ENCODE measurements at regions not wholly inside any gene's neighbourhood (a gene's known extent, or its start where the extent isn't known, plus 50 kb on each side); places are given as distances from the start of the nearest gene placed in this dataset.
"Not testable (repeated sequence)": the region's sequence is repeated elsewhere in the genome, so short reads cannot be mapped to it uniquely, and the experiment has no call there.

DNA sequence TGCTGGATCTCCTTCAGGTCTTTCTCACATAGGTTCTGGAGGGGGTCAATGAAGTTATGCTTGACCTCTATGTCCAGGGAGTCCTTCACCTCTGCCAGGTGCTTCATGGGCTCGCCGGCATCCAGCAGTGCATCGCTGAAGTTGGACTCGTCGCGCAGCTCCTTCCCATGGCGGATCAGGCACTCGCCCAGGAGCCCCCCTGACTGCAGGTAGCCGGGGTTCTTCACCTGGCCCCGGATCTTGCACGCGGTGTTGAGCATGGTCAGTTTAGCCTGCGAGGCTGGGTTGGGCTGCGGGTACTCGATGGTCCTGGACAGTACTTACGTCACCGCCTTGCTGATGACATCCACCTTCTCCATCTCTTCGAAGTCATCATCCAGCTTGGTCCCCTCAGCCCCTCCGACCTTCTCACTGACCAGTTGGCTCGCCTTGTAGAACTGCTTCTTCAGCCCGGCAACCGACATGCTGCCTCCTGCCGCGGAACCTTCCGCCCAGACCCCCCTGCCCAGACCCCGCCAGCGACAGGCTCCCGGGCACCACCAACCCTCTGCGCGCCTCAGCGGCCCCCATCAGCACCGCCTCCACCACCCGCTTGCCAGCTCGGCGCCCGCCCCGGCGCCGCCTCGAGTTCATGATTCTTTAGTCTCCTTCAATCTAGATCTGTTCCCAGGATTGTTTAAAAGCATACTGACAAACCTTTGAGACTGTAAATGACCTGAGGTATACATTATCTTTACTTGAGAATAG lies 99.8 kb downstream of the KPNA2 start:
- no peak for DNase-seq (ENCODE audit: low read depth in 2 of 2)

DNA sequence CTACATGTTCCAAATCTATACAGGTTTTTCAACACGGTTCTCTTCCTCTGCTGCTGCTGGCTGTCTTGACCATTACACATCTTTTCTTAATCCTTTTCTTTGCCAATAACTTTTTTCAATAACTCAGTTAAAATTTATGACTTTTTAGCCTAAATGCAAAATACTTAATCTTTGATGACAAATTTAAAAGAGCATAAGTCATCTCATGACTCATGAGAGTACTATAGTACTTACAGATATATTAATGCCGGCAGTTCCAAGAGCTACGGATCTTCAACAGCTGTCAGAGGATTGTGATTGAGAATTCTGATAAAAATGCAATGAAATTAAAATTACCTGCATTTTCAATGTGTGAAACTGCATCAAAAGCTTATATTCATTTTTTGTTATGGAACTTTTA lies 105.5 kb downstream of the KPNA2 start:
- no peak for DNase-seq (ENCODE audit: low read depth in 2 of 2)

DNA sequence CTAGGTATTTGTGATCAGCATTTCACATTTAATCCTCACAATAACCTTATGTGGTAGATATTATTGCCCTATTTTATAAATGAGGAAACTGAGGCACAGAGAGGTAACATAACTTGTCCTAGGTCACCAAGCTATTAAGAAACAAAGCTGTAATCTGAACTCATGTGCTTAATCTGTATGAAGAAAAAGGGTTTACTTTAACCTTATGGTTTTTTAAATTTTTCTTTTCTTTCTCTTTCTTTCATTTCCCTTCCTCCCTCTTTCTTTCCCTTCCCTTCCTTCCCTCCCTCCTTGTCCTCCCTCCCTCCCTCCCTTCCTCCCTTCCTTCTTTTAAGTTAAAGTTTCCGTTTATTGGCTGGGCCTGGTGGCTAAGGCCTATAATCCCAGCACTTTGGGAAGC lies 105.2 kb upstream of the AMZ2 start:
- DNase-seq (ENCODE audit: low read depth in 2 of 2) = no peak

DNA sequence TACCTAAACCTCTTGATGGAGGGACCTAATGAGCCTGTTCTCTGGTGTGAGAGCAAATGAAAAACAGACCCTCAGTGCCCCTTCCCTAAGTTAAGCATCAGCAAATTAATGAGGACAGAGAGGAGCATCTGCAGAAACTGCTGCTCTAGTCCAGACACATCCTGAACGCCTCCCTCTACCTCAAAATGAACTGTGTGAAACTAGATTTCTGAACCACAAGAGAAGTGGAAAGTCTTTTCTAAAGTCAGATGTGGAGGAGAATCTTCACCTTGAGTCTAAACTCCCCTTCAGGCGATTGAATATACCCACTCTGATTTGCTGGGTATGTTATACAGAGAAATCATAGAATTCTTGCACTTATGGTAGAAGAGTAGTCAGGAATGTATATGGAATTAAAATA lies 104.4 kb upstream of the AMZ2 start:
- DNase-seq (ENCODE audit: low read depth in 2 of 2) = no peak

DNA sequence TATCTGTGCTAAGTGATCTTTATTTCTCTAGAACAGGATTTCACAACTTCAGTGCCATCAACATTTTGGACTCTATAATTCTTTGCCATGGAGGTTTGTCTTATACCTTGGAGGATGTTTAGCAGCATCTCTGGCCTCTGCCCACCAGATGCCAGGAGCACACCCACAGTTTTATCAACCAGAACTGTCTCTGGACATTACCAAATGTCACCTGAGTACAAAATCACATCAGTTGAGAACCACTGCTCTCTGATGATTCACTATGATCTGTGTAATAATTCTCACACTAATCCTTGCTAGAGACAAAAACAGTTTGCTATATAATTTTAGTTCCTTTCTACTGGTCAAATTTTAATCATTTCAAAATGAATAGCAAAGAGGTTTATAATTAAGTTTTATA lies 102.8 kb upstream of the AMZ2 start:
- no peak for DNase-seq (ENCODE audit: low read depth in 2 of 2)

DNA sequence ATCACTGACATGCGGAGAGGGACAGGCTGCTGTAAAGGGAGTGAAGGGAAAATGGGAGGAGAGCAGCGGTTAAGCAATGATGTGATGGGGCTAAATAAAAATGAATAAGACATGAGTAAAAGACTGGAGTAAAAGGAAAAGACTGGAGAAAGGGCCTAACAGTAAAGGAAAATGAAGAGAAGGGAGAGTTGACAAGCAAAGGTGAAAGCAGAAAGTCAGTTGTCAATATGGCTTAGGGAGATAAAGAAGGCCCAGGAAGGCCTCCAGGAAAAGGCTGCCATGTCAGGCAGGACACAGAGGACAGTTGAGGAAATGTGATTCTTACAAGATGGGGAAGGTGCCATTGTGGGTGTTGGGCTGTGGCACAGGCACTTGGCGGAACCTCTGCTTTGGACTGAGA lies 98.9 kb upstream of the AMZ2 start:
- no peak for DNase-seq (ENCODE audit: low read depth in 2 of 2)

DNA sequence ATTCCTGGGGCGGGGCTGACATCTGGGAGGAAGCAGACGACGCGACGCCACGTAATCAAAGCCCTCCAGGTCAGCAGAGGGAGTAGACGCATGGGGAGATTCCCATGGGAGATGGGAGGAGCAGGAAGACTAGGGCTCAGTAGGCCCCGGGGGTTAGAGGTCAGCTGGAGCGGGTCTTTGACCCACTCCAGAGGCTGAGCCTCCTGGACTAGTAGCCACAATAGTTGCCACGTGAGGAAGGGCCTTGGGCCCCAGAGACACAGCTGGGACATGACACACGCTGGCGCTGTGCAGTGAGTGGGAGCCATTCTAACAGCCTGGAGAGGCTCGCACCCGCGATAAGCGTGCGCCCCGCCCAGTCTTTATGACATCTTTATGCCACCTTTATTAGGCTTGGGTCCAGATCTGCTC lies 95.7 kb upstream of the AMZ2 start:
- DNase-seq (ENCODE audit: low read depth in 2 of 2) = no peak

DNA sequence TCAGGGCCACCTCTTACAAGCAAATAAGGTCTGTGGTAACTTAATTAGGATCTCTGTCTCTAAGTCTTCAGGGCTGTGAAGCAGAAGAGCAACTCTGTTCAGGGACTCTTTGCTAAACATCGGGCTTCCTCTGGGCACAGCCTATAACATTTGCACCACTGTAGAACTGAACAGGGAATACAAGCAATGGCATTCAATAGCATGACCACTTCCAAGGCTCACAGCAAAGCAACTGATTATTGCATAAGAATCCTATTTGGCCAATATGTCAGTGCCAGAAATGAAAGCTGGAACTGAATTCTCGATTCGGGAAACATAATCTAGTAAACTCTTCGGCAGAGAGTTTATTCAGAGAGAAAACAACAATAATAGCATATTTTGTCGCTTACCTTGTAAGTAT lies 92.2 kb upstream of the AMZ2 start:
- no peak for DNase-seq (ENCODE audit: low read depth in 2 of 2)

DNA sequence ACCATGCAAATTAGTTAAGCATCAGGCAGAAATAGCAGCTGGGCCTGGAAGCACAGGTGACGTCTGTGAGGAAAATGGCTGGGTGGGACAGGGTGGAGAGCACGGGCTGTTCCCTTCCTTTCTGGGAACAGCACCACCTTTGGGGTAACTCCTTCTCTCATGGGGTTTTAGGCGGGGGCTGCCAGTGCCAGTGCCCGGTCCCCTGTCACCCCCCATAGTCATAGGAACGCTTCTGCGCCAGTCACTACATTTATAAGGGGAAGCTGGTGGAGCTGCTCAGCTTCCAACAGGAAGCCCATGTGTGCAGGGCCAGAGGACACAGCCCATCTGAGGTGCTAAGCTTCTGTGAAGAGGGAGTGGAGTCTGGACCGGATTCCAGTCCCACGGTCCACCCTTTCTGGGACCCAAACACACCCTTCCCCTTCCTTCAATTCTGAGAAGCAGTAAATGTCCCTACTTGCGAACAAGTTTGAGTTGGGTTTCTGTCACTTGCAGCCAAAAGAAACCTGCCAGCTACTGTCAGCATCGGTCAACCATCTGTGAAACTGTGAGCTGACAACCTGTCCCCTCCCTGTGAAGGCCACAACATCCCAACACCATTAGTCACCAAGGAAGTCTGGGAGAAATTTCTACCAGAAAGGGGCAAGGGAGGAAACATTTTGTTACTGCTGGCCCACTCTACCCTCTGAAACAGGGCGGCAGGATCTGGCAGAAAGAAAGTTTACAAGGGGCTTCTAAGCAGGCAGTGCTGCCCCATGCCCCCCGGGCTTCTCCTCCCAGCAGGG lies 86.0 kb upstream of the AMZ2 start:
- peak in 1 of 2 donors; percentile 5 for DNase-seq (ENCODE audit: low read depth in 2 of 2)

DNA sequence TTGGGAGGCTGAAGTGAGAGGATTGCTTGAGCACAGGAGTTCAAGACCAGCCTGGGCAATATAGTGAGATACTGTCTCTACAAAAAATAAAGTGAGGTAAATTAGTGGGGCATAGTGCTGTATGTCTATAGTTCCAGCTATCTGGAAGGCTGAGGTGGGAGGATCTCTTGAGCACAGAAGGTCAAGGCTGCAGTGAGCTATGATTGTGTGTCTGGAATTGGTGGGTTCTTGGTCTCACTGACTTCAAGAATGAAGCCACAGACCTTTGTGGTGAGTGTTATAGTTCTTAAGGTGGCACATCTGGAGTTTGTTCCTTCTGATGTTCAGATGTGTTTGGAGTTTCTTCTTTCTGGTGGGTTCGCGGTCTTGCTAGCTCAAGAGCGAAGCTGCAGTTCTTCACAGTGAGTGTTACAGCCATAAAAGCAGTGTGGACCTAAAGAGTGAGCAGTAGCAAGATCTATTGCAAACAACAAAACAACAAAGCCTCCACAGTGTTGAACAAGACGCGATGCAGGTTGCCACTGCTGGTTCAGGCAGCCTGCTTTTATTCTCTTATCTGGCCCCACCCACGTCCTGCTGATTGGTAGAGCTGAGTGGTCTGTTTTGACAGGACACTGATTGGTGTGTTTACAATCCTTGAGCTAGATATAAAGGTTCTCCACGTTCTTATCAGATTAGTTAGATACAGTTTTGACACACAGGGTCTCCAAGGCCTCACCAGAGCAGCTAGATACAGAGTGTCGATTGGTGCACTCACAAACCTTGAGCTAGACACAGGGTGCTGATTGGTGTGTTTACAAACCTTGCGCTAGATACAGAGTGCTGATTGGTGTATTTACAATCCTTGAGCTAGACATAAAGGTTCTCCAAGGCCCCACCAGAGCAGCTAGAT lies 79.3 kb upstream of the AMZ2 start:
- DNase-seq (ENCODE audit: low read depth in 2 of 2) = not testable (repeated sequence)

DNA sequence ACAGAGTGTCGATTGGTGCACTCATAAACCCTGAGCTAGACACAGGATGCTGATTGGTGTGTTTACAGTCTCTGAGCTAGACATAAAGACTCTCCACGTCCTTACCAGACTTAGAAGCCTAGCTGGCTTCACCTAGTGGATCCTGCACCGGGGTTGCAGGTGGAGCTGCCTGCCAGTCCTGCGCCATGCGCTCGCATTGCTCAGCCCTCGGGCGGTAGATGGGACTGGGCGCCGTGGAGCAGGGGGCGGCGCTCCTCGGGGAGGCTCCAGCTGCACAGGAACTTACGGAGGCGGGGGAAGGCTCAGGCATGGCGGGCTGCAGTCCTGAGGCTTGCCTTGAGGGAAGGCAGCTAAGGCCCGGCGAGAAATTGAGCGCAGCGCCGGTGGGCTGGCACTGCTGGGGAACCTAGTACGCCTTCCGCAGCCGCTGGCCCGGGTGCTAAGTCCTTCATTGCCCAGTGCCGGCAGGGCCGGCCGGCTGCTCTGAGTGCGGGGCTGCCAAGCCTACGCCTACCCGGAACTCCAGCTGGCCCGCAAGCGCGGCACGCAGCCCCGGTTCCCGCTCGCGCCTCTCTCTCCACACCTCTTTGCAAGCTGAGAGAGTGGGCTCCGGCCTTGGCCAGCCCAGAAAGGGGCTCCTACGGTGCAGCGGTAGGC lies 78.5 kb upstream of the AMZ2 start:
- not testable (repeated sequence) for DNase-seq (ENCODE audit: low read depth in 2 of 2)

DNA sequence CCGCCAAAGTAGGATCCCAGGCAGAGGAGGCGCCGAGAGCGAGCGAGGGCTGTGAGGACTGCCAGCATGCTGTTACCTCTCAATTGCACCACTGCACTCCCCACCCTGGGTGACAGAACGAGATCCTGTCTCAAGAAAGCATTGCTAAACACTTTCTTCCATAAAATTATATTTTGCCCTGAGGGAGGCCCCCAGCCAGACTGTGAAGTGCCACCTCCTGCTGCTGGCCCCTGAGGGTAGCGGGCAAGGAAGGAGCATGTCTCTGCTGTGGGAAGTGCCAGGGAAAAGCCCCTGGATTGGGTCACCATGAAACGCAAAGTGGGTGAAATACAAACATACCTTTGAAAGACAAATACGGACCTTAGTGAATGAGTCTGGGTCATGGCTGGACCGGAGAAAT lies 78.0 kb upstream of the AMZ2 start:
- no peak for DNase-seq (ENCODE audit: low read depth in 2 of 2)

DNA sequence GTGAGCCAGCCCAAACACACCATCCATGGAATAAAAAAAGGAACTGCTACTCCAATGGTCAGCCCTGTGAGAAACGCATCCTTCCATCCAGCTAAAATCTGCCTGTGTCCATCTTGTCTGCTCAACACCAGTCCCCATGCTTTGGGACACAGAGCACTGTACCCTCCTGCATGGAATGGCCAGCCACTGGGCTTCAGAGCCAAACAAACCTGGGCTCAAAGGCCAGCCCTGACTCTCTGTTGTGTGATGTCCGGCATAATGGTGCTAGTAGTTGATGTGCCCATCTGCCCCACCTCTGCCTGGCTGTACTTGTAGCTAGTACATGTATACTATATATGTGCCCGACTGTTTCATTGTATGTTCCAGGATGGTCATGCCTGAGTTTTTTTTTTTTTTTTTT lies 77.6 kb upstream of the AMZ2 start:
- DNase-seq (ENCODE audit: low read depth in 2 of 2) = no peak

DNA sequence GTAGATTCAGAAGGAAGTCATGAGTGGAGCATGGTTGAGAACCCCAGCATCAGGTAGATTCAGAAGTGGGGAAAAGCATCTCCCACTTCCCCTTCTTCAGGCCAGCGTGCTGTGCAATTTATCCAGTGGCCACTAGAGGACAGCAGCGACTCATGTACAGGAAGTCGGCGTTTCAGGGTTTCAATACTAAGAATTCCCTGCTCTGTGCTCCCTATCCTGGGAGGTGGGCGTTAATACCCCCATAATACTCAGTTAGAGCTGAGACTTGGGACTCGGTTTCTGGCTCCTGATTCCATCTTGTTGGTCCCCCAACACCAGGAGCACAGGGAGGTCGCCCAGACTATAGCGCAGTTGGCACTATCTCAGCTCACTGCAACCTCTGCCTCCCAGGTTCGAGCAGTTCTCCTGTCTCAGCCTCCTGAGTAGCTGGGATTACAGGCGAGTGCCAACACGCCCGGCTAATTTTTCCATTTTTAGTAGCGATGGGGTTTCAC lies 75.3 kb upstream of the AMZ2 start:
- DNase-seq (ENCODE audit: low read depth in 2 of 2) = peak; percentile 35 to 63

DNA sequence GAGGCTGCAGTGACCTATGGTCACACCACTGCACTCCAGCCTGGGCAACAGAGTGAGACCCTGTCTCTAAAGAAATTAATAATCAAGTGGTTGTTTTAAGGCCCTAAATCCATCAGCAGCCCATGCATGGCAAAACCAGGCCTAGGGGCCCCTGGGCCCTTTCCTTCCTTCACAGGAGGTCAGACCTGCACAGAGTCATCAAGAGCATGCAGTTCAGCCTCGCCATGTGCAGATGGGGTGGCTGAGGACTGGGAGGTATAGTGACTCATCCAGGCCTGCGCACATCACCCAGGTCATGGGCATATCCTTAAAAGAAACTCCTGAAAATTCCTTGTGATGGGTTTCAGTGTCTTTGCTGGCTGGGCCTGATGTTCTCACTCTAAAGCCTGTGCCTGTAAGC lies 72.4 kb upstream of the AMZ2 start:
- DNase-seq (ENCODE audit: low read depth in 2 of 2) = no peak

DNA sequence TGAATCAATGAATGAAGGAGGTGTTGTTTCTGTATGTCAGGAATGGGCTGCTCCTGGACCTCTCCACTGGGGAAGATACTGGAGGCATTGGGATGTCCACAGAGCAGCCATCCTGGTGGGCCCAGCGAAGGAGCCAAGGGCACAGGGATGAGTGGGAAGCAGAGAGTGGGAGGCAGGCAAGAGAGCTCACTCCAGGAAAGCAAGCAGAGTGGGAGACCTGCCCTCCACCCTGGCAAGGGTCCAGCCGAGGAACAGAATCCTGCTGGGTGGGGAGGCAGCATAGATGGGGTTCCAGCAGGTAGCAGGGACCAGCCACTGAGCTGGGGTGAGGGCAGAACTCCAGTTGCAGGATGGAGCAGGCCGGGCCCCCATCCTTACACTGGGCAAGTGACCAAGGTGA lies 71.9 kb upstream of the AMZ2 start:
- DNase-seq (ENCODE audit: low read depth in 2 of 2) = no peak

DNA sequence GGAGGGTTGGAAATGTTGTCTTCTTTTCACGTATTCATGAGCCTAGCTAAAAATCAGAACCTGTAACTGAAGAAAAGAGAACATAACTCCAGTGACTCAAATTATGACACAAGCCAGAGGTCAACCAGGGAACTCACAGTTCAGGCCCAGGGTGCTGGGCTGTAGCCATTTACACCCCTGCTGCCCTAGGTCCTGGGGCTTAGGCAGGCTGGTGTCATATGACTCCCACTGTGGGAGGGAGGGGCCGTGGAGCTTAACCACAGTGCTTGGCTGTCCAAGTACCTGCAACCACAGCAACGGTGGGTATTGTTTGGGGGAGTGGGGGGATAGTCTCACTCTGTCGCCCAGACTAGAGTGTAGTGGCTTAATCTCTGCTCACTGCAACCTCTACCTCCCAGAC lies 71.1 kb upstream of the AMZ2 start:
- DNase-seq (ENCODE audit: low read depth in 2 of 2) = no peak

DNA sequence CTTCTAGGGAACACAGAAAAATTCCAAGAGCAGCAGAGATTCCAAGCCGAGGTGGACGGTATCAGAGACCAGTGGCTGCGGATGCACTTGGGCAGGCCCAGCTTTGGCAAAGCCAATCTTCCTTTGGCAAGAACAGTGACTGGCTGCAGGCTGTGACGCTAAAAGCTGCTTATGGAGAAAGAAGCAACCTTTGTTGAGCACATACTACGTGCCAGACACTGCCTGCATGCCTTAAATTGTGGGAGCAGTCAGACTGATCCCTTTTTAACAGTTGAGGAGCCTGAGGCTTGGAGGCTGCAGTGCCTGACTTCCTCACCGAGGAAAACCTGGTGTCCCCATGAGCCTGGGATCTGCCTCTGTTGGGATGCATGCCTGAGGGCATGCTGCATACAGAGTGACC lies 69.0 kb upstream of the AMZ2 start:
- DNase-seq (ENCODE audit: low read depth in 2 of 2) = no peak

DNA sequence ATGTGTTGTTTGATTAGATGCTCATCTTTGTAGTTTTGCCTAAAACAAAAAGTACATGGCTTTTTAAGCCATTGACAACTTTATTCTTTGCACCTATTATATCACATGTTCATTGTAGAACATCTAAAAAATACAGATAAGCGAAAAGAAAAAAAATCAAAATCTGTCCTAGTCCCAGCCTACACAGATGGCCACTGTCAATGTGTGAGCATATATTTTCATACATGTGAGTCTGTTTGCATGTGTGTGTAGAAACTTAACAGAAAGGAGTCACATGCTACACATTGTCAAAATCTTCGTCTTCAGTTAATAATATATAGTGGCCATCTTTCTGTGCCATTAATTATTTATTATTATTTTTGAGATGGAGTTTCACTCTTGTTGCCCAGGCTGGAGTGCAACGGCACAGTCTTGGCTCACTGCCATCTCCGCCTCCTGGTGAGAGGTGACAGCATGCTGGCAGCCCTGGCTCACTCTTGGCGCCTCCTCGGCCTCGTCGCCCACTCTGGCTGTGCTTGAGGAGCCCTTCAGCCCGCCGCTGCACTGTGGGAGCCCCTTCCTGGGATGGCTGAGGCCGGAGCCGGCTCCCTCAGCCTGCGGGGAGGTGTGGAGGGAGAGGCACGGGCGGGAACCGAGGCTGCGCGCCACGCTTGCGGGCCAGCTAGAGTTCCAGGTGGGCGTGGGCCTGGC lies 68.5 kb upstream of the AMZ2 start:
- no peak for DNase-seq (ENCODE audit: low read depth in 2 of 2)

DNA sequence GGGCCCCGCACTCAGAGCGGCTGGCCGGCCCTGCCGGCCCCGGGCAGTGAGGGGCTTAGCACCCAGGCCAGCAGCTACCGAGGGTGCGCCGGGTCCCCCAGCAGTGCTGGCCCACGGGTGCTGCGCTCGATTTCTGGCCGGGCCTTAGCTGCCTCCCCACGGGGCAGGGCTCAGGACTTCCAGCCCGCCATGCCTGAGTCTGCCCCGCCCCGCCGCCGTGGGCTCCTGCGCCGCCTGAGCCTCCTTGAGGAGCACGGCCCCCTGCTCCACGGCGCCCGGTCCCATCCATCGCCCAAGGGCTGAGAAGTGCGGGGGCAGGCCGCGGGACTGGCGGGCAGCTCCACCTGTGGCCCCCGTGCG lies 67.9 kb upstream of the AMZ2 start:
- no peak for DNase-seq (ENCODE audit: low read depth in 2 of 2)

DNA sequence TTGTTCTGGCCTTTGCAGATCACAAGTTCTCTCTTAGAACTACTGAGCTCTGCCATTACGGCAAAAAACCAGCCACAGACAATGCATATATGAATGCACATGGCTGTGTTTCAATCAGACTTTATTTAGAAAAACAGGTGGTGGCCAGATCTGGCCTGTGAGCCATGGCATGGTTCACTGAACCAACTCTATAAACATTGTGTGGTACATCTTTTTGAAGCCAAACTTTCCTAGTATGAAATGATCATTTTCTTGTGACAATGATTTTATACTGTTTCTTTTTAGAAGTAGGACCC lies 65.9 kb upstream of the AMZ2 start:
- no peak for DNase-seq (ENCODE audit: low read depth in 2 of 2)
